HL-60 (cell line): ENCODE measurements at regions not wholly inside any gene's neighbourhood (a gene's known extent, or its start where the extent isn't known, plus 50 kb on each side); places are given as distances from the start of the nearest gene placed in this dataset.

Experiments used
- POLR2AphosphoS5 ChIP-seq: IDR thresholded peaks from 2 replicates; pipeline ENCODE4 v1.6.1; 2012; ENCODE audit warnings: low read depth
- SPI1 ChIP-seq: IDR thresholded peaks from 2 replicates; pipeline ENCODE4 v1.6.1; 2012; ENCODE audit warnings: low read depth, mild to moderate bottlenecking, borderline replicate concordance
- TF ChIP-seq, protein P1 (sequence below): IDR thresholded peaks from one replicate; pipeline ENCODE4 v1.5.1; 2011; ENCODE audit warnings: low read length, control low read depth, inconsistent platforms; ENCODE audit not compliant: insufficient read depth

- TF ChIP-seq, protein P1, sequence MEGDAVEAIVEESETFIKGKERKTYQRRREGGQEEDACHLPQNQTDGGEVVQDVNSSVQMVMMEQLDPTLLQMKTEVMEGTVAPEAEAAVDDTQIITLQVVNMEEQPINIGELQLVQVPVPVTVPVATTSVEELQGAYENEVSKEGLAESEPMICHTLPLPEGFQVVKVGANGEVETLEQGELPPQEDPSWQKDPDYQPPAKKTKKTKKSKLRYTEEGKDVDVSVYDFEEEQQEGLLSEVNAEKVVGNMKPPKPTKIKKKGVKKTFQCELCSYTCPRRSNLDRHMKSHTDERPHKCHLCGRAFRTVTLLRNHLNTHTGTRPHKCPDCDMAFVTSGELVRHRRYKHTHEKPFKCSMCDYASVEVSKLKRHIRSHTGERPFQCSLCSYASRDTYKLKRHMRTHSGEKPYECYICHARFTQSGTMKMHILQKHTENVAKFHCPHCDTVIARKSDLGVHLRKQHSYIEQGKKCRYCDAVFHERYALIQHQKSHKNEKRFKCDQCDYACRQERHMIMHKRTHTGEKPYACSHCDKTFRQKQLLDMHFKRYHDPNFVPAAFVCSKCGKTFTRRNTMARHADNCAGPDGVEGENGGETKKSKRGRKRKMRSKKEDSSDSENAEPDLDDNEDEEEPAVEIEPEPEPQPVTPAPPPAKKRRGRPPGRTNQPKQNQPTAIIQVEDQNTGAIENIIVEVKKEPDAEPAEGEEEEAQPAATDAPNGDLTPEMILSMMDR: no peak
- TF ChIP-seq POLR2AphosphoS5: no peak
- TF ChIP-seq SPI1: no peak
Measured at GRCh38 chr1:164958982-164959768, 397.3 kb downstream of the LMX1A start.
